ENCODE measurements at regions not wholly inside any gene's neighbourhood (a gene's known extent, or its start where the extent isn't known, plus 50 kb on each side); places are given as distances from the start of the nearest gene placed in this dataset.
"Not testable (repeated sequence)": the region's sequence is repeated elsewhere in the genome, so short reads cannot be mapped to it uniquely, and the experiment has no call there.

DNA sequence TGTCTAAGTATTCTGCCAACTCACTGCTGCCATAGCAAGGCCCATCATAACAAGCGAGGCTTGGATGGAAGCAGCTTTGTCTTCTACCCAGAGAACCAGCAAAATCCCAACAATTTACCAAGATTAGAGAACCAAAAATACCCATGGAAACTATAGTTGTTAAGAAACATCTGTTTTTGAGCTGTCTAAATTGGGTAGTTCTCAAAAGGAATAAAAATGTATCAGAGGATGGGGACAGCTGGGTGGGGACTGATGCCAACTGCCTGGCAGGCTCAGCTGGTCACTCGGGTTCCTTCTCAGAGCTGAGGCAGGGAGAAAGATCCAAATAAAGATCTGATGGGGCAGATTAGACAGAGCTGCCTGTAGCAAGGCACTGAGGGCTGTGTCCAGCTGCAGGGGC lies 85.9 kb upstream of the GRK3 start:
- H3K36me3 ChIP-seq, result no peaks in the 10 kb centered on the region
- no peak overlapping the region for H3K27ac ChIP-seq
- H3K4me3 ChIP-seq, result no peak overlapping the region
- peaks cover 0 to 32% (median 11%) of the 10 kb centered on the region in 3 donors for H3K4me1 ChIP-seq
- WGBS, 2 donors (ENCODE audit: low coverage in 1 of 2), result 54 to 100% methylated on average over 1 to 2 of the region's 2 CpGs
- no peaks in the 10 kb centered on the region for H3K27me3 ChIP-seq
- no peak for ATAC-seq
- H3K9me3 ChIP-seq, result no peaks in the 10 kb centered on the region
- no peak for TF ChIP-seq CTCF (IDR thresholded peaks at IDR 0.05)
- no peak for TF ChIP-seq EP300 (IDR thresholded peaks at IDR 0.05)
- TF ChIP-seq POLR2A (IDR thresholded peaks at IDR 0.05), result no peak
- TF ChIP-seq POLR2AphosphoS5 (IDR thresholded peaks at IDR 0.05), result no peak

- not testable (repeated sequence) for H3K27me3 ChIP-seq, H3K27ac ChIP-seq, H3K4me3 ChIP-seq, H3K9me3 ChIP-seq, H3K36me3 ChIP-seq, ATAC-seq
- 94 to 97% methylated on average over 4 of the region's 5 CpGs for WGBS, 2 donors (ENCODE audit: low coverage in 1 of 2)
- H3K4me1 ChIP-seq, result peaks cover 0 to 42% (median 4%) of the 10 kb centered on the region in 3 donors
These were observed 83.6 kb upstream of the GRK3 start for GRCh38 chr22:25480868-25481267.

DNA sequence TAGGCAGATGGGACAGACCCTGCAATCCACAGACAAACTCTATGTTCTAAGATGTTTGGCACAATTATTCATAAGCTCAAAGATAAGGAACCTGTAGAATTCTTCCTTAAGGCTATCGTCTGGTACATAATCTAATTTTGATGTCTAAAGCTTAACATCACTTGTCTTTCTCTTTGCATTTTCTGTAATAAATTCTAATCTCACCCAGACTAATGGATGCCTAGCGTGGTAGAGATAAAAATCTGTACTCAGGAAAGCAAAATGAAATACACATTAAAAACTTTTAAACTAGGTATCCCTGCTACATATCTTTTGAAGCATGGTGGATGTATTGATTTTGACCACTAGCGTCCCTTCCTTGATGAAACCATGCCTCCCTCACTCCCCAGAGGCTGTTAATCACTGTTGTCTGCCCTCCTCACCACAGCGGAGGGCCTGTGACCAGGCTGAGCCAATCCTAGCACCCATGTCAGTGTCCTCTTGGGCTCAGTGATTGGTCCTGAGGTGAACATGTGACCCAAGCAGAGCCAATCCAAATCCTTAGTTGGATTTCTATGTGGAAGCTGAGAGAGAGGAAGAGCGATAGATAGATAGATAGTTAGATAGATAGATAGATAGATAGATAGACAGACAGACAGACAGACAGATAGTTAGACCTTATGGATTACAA lies 82.2 kb upstream of the GRK3 start:
- no peaks in the 10 kb centered on the region for H3K9me3 ChIP-seq
- TF ChIP-seq EP300 (IDR thresholded peaks at IDR 0.05), result no peak
- TF ChIP-seq POLR2AphosphoS5 (IDR thresholded peaks at IDR 0.05), result no peak
- H3K27me3 ChIP-seq, result no peaks in the 10 kb centered on the region
- H3K27ac ChIP-seq, result no peak overlapping the region
- peaks cover 0 to 39% (median 4%) of the 10 kb centered on the region in 3 donors for H3K4me1 ChIP-seq
- no peak overlapping the region for H3K4me3 ChIP-seq
- WGBS, 2 donors (ENCODE audit: low coverage in 1 of 2), result 93 to 98% methylated on average over 2 to 5 of the region's 5 CpGs
- no peaks in the 10 kb centered on the region for H3K36me3 ChIP-seq
- no peak for ATAC-seq

- peaks cover 0 to 43% (median 4%) of the 10 kb centered on the region in 3 donors for H3K4me1 ChIP-seq
- no peak for TF ChIP-seq EP300 (IDR thresholded peaks at IDR 0.05)
- TF ChIP-seq POLR2A (IDR thresholded peaks at IDR 0.05), result no peak
- no peak for TF ChIP-seq POLR2AphosphoS5 (IDR thresholded peaks at IDR 0.05)
- TF ChIP-seq CTCF (IDR thresholded peaks at IDR 0.05), result no peak
- H3K36me3 ChIP-seq, result no peaks in the 10 kb centered on the region
- H3K27ac ChIP-seq, result peak overlapping the region in 2 of 4 donors; percentile 17 to 19
- no peak overlapping the region for H3K4me3 ChIP-seq
- no peaks in the 10 kb centered on the region for H3K27me3 ChIP-seq
- WGBS, 2 donors (ENCODE audit: low coverage in 1 of 2), result 26 to 32% methylated on average over 3 of the region's 3 CpGs
- no peaks in the 10 kb centered on the region for H3K9me3 ChIP-seq
- ATAC-seq, result peak; percentile 41
These were observed 81.4 kb upstream of the GRK3 start for GRCh38 chr22:25482868-25483639.

DNA sequence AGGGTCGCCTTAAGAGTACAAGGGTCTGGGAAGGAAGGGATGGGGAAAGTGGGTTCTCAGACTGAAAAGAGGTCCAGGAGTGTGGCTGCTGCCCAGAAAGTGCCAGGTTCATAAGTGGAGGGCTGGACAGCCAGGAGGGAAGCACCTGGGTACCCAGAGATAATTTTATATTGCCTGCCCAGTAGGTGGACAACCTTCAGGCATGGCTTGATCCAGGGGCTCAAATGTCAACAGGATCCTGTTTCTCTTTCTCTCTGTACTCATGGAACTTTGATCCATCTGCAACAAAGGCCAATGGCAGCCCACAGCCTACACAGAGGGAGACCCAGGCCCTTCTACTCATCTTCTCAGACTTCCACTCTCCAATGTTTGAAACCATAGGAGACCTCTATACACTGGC lies 80.5 kb upstream of the GRK3 start:
- no peak overlapping the region for H3K4me3 ChIP-seq
- H3K9me3 ChIP-seq, result no peaks in the 10 kb centered on the region
- H3K36me3 ChIP-seq, result no peaks in the 10 kb centered on the region
- ATAC-seq, result no peak
- H3K27me3 ChIP-seq, result no peaks in the 10 kb centered on the region
- H3K4me1 ChIP-seq, result peaks cover 0 to 47% (median 4%) of the 10 kb centered on the region in 3 donors
- 63 to 100% methylated on average over 1 of the region's 1 CpG for WGBS, 2 donors (ENCODE audit: low coverage in 1 of 2)
- TF ChIP-seq POLR2A (IDR thresholded peaks at IDR 0.05), result no peak
- no peak for TF ChIP-seq POLR2AphosphoS5 (IDR thresholded peaks at IDR 0.05)
- TF ChIP-seq EP300 (IDR thresholded peaks at IDR 0.05), result no peak
- TF ChIP-seq CTCF (IDR thresholded peaks at IDR 0.05), result no peak
- peak overlapping the region in 2 of 4 donors; percentile 17 to 41 for H3K27ac ChIP-seq

Data from gastroesophageal sphincter (tissue), 4 donors.